ENCODE measurements at regions not wholly inside any gene's neighbourhood (a gene's known extent, or its start where the extent isn't known, plus 50 kb on each side); places are given as distances from the start of the nearest gene placed in this dataset.

- no peak overlapping the region for H3K9ac ChIP-seq (ENCODE audit: low read length)
- no peak overlapping the region for H3K4me2 ChIP-seq (ENCODE audit: low read length)
- H3K4me1 ChIP-seq (ENCODE audit: low read length) = peaks cover 13% of the 10 kb centered on the region
- H3K36me3 ChIP-seq (replicated peaks; ENCODE audit: low read depth, low read length) = no peaks in the 10 kb centered on the region
- no peaks in the 10 kb centered on the region for H3K79me2 ChIP-seq (ENCODE audit: low read length)
- no peak overlapping the region for H3K4me3 ChIP-seq (ENCODE audit: low read length)
- H4K20me1 ChIP-seq (ENCODE audit: insufficient read depth, low read length) = no peaks in the 10 kb centered on the region
- H2AFZ ChIP-seq (ENCODE audit: low read depth, low read length) = no peak overlapping the region
- H3K27me3 ChIP-seq (ENCODE audit: low read depth, low read length) = peaks cover 34% of the 10 kb centered on the region
- no peak for TF ChIP-seq CTCF (IDR thresholded peaks at IDR 0.05; ENCODE audit: low read depth, low read length)
- no peak for TF ChIP-seq EZH2phosphoT487 (IDR thresholded peaks at IDR 0.05; ENCODE audit: low read depth)
- no peaks in the 10 kb centered on the region for H3K9me3 ChIP-seq (ENCODE audit: insufficient read depth, low read length)
- no peak overlapping the region for H3K27ac ChIP-seq (ENCODE audit: low read length)
Measured at GRCh38 chr16:85484347-85485300, 128.5 kb upstream of the GSE1 start.

GRCh38 chr16:85485379-85485778 lies 127.7 kb upstream of the GSE1 start:
- H3K4me2 ChIP-seq (ENCODE audit: low read length) = no peak overlapping the region
- TF ChIP-seq CTCF (IDR thresholded peaks at IDR 0.05; ENCODE audit: low read depth, low read length) (no peak), EZH2phosphoT487 (IDR thresholded peaks at IDR 0.05; ENCODE audit: low read depth) (no peak)
- H3K9ac ChIP-seq (ENCODE audit: low read length) = no peak overlapping the region
- no peak overlapping the region for H2AFZ ChIP-seq (ENCODE audit: low read depth, low read length)
- H3K9me3 ChIP-seq (ENCODE audit: insufficient read depth, low read length) = no peaks in the 10 kb centered on the region
- H3K4me1 ChIP-seq (ENCODE audit: low read length) = peaks cover 7% of the 10 kb centered on the region
- no peak overlapping the region for H3K4me3 ChIP-seq (ENCODE audit: low read length)
- H3K27ac ChIP-seq (ENCODE audit: low read length) = no peak overlapping the region
- H3K79me2 ChIP-seq (ENCODE audit: low read length) = no peaks in the 10 kb centered on the region
- peaks cover 31% of the 10 kb centered on the region for H3K27me3 ChIP-seq (ENCODE audit: low read depth, low read length)
- no peaks in the 10 kb centered on the region for H3K36me3 ChIP-seq (replicated peaks; ENCODE audit: low read depth, low read length)
- no peaks in the 10 kb centered on the region for H4K20me1 ChIP-seq (ENCODE audit: insufficient read depth, low read length)

- TF ChIP-seq CTCF (IDR thresholded peaks at IDR 0.05; ENCODE audit: low read depth, low read length) (0 out of 2 replicates have a peak, but pooled peaks have one; percentile 6), EZH2phosphoT487 (IDR thresholded peaks at IDR 0.05; ENCODE audit: low read depth) (no peak)
- no peaks in the 10 kb centered on the region for H3K79me2 ChIP-seq (ENCODE audit: low read length)
Measured at GRCh38 chr16:85486256-85486915, 126.7 kb upstream of the GSE1 start.

GRCh38 chr16:85488414-85488813 lies 124.7 kb upstream of the GSE1 start:
- no peak for TF ChIP-seq CTCF (IDR thresholded peaks at IDR 0.05; ENCODE audit: low read depth, low read length)
- no peak for TF ChIP-seq EZH2phosphoT487 (IDR thresholded peaks at IDR 0.05; ENCODE audit: low read depth)
- H3K4me3 ChIP-seq (ENCODE audit: low read length) = no peak overlapping the region
- H3K9ac ChIP-seq (ENCODE audit: low read length) = no peak overlapping the region
- no peaks in the 10 kb centered on the region for H4K20me1 ChIP-seq (ENCODE audit: insufficient read depth, low read length)
- H3K79me2 ChIP-seq (ENCODE audit: low read length) = no peaks in the 10 kb centered on the region
- peaks cover 17% of the 10 kb centered on the region for H3K27me3 ChIP-seq (ENCODE audit: low read depth, low read length)
- H3K27ac ChIP-seq (ENCODE audit: low read length) = no peak overlapping the region
- no peaks in the 10 kb centered on the region for H3K4me1 ChIP-seq (ENCODE audit: low read length)
- H2AFZ ChIP-seq (ENCODE audit: low read depth, low read length) = no peak overlapping the region
- no peak overlapping the region for H3K4me2 ChIP-seq (ENCODE audit: low read length)
- no peaks in the 10 kb centered on the region for H3K36me3 ChIP-seq (replicated peaks; ENCODE audit: low read depth, low read length)
- no peaks in the 10 kb centered on the region for H3K9me3 ChIP-seq (ENCODE audit: insufficient read depth, low read length)

More at GRCh38 chr16:85486256-85486915, 126.7 kb upstream of the GSE1 start:
- no peaks in the 10 kb centered on the region for H4K20me1 ChIP-seq (ENCODE audit: insufficient read depth, low read length)
- H3K9me3 ChIP-seq (ENCODE audit: insufficient read depth, low read length) = no peaks in the 10 kb centered on the region
- no peak overlapping the region for H3K4me2 ChIP-seq (ENCODE audit: low read length)
- H3K9ac ChIP-seq (ENCODE audit: low read length) = no peak overlapping the region
- H3K27me3 ChIP-seq (ENCODE audit: low read depth, low read length) = peaks cover 21% of the 10 kb centered on the region
- H2AFZ ChIP-seq (ENCODE audit: low read depth, low read length) = no peak overlapping the region
- no peaks in the 10 kb centered on the region for H3K36me3 ChIP-seq (replicated peaks; ENCODE audit: low read depth, low read length)
- H3K27ac ChIP-seq (ENCODE audit: low read length) = no peak overlapping the region
- no peaks in the 10 kb centered on the region for H3K4me1 ChIP-seq (ENCODE audit: low read length)
- no peak overlapping the region for H3K4me3 ChIP-seq (ENCODE audit: low read length)
